ENCODE measurements at regions not wholly inside any gene's neighbourhood (a gene's known extent, or its start where the extent isn't known, plus 50 kb on each side); places are given as distances from the start of the nearest gene placed in this dataset.

DNA sequence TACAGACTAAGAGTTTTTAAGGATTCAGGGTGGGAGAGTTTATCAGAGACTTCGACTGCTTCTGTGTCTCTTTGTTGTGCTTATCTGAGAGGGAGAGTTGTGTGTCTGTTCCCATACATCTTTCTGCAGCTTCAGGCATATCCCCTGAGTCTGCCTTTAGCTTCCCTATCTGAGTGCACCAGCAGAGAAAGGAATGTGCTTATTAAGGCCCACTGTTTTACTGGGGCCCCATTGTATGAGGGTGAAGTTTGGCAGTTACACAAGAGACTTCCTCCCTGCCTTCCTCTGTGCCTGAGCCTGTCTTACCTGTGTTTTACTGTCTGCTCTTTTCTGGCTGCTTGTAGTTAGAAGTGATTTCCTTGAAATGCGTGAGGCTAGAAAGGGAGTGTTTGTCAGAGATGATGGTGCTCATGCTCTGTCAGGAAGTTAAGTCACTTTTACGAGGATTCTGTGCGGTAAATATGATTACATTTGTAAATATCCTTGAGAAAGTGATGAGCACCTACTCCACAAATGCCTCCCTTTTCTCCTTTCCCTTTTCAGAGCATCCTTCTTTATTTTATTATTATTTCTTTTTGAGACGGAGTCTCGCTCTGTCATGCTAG lies 1228.9 kb upstream of the MIR17HG start:
- Histone ChIP-seq H3K4me1 (ENCODE audit: control insufficient read depth, insufficient read depth, low read length) (no peaks in the 10 kb centered on the region), H3K9me3 (ENCODE audit: control insufficient read depth, insufficient read depth, low read length) (no peaks in the 10 kb centered on the region), H3K27ac (ENCODE audit: low read length) (no peak overlapping the region), H3K27me3 (ENCODE audit: control insufficient read depth, insufficient read depth, low read length) (no peaks in the 10 kb centered on the region), H3K36me3 (ENCODE audit: control insufficient read depth, insufficient read depth, low read length) (no peaks in the 10 kb centered on the region), H3K4me3 (ENCODE audit: low read length) (no peak overlapping the region)
- Mint-ChIP-seq H3K36me3 (peaks cover 5% of the 10 kb centered on the region), H3K4me3 (no peak overlapping the region), H3K9me3 (peaks cover 12 to 20% of the 10 kb centered on the region in 2 donors), H3K27ac (no peak overlapping the region), H3K4me1 (no peaks in the 10 kb centered on the region), H3K27me3 (ENCODE audit: low read depth in 2 of 2) (no peaks in the 10 kb centered on the region)
- DNase-seq = no peak
- intact Hi-C loops (cut with micrococcal nuclease) = no loop called here
- no peak for ATAC-seq
- TF ChIP-seq CTCF (IDR thresholded peaks at IDR 0.05) = no peak
- 66% methylated on average over 4 of the region's 6 CpGs for WGBS (ENCODE audit: insufficient coverage)

DNA sequence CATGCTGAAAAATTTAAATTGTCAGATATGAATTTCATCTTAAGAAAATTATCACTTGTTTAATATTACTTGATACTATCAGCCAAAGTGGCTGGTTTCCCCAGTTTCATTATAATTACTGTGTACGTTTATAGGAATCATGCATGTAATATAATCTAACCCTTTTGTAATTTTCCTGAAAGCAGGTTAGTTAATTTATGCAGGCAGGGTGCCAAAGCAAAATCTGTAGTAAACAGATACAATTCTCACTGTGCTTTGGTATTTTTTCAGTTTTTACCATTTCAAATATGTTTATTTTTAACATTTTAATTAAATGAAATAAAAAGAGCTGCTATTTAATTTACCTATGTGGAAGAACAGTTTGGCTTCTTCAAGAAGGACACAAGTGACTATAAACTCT lies 1227.5 kb upstream of the MIR17HG start:
- Mint-ChIP-seq H3K4me1 (no peaks in the 10 kb centered on the region), H3K36me3 (peaks cover 11% of the 10 kb centered on the region), H3K27ac (no peak overlapping the region), H3K9me3 (peaks cover 14 to 19% of the 10 kb centered on the region in 2 donors), H3K27me3 (ENCODE audit: low read depth in 2 of 2) (no peaks in the 10 kb centered on the region), H3K4me3 (no peak overlapping the region)
- 60% methylated on average over 1 of the region's 1 CpG for WGBS (ENCODE audit: insufficient coverage)
- TF ChIP-seq CTCF (IDR thresholded peaks at IDR 0.05) = no peak
- no peak overlapping the region for H3K27ac ChIP-seq (ENCODE audit: low read length)
- H3K27me3 ChIP-seq (ENCODE audit: control insufficient read depth, insufficient read depth, low read length) = no peaks in the 10 kb centered on the region
- no peaks in the 10 kb centered on the region for H3K36me3 ChIP-seq (ENCODE audit: control insufficient read depth, insufficient read depth, low read length)
- intact Hi-C loops (cut with micrococcal nuclease) = no loop called here
- no peak overlapping the region for H3K4me3 ChIP-seq (ENCODE audit: low read length)
- H3K9me3 ChIP-seq (ENCODE audit: control insufficient read depth, insufficient read depth, low read length) = no peaks in the 10 kb centered on the region
- DNase-seq (no peak), ATAC-seq (no peak)
- no peaks in the 10 kb centered on the region for H3K4me1 ChIP-seq (ENCODE audit: control insufficient read depth, insufficient read depth, low read length)

GRCh38 chr13:90121784-90122183 lies 1225.7 kb upstream of the MIR17HG start:
- DNase-seq (no peak), ATAC-seq (no peak)
- Histone ChIP-seq H3K4me1 (ENCODE audit: control insufficient read depth, insufficient read depth, low read length) (no peaks in the 10 kb centered on the region), H3K27ac (ENCODE audit: low read length) (no peak overlapping the region), H3K4me3 (ENCODE audit: low read length) (no peak overlapping the region), H3K36me3 (ENCODE audit: control insufficient read depth, insufficient read depth, low read length) (no peaks in the 10 kb centered on the region), H3K9me3 (ENCODE audit: control insufficient read depth, insufficient read depth, low read length) (no peaks in the 10 kb centered on the region), H3K27me3 (ENCODE audit: control insufficient read depth, insufficient read depth, low read length) (no peaks in the 10 kb centered on the region)
- no peak overlapping the region for H3K4me3 Mint-ChIP-seq
- peaks cover 14 to 18% of the 10 kb centered on the region in 2 donors for H3K9me3 Mint-ChIP-seq
- H3K36me3 Mint-ChIP-seq = peaks cover 11% of the 10 kb centered on the region
- TF ChIP-seq CTCF (IDR thresholded peaks at IDR 0.05) = no peak
- H3K27me3 Mint-ChIP-seq (ENCODE audit: low read depth in 2 of 2) = no peaks in the 10 kb centered on the region
- WGBS (ENCODE audit: insufficient coverage) = no CpG with 5 or more reads among the region's 1 CpG
- intact Hi-C loops (cut with micrococcal nuclease) = no loop called here
- no peak overlapping the region for H3K27ac Mint-ChIP-seq
- no peaks in the 10 kb centered on the region for H3K4me1 Mint-ChIP-seq

- peaks cover 17 to 18% of the 10 kb centered on the region in 2 donors for H3K9me3 Mint-ChIP-seq
- H3K4me1 Mint-ChIP-seq = no peaks in the 10 kb centered on the region
- DNase-seq (no peak), ATAC-seq (no peak)
- no peak for TF ChIP-seq CTCF (IDR thresholded peaks at IDR 0.05)
- Histone ChIP-seq H3K27ac (ENCODE audit: low read length) (no peak overlapping the region), H3K36me3 (ENCODE audit: control insufficient read depth, insufficient read depth, low read length) (no peaks in the 10 kb centered on the region), H3K27me3 (ENCODE audit: control insufficient read depth, insufficient read depth, low read length) (no peaks in the 10 kb centered on the region), H3K9me3 (ENCODE audit: control insufficient read depth, insufficient read depth, low read length) (no peaks in the 10 kb centered on the region), H3K4me1 (ENCODE audit: control insufficient read depth, insufficient read depth, low read length) (no peaks in the 10 kb centered on the region), H3K4me3 (ENCODE audit: low read length) (no peak overlapping the region)
- H3K4me3 Mint-ChIP-seq = no peak overlapping the region
- peaks cover 11% of the 10 kb centered on the region for H3K36me3 Mint-ChIP-seq
- intact Hi-C loops (cut with micrococcal nuclease) = no loop called here
- H3K27me3 Mint-ChIP-seq (ENCODE audit: low read depth in 2 of 2) = no peaks in the 10 kb centered on the region
- no peak overlapping the region for H3K27ac Mint-ChIP-seq
- no CpG with 5 or more reads among the region's 2 CpGs for WGBS (ENCODE audit: insufficient coverage)
Measured at GRCh38 chr13:90122531-90122930, 1225.0 kb upstream of the MIR17HG start.
